Muscle of back (tissue), 3 donors: ENCODE measurements at regions not wholly inside any gene's neighbourhood (a gene's known extent, or its start where the extent isn't known, plus 50 kb on each side); places are given as distances from the start of the nearest gene placed in this dataset.
"Not testable (repeated sequence)": the region's sequence is repeated elsewhere in the genome, so short reads cannot be mapped to it uniquely, and the experiment has no call there.

Experiments used
- DNase-seq, 3 donors: peaks; one replicate each; pipeline versions ENCODE4 v3.0.0 to v3.0.0-alpha.2; 2013

DNA sequence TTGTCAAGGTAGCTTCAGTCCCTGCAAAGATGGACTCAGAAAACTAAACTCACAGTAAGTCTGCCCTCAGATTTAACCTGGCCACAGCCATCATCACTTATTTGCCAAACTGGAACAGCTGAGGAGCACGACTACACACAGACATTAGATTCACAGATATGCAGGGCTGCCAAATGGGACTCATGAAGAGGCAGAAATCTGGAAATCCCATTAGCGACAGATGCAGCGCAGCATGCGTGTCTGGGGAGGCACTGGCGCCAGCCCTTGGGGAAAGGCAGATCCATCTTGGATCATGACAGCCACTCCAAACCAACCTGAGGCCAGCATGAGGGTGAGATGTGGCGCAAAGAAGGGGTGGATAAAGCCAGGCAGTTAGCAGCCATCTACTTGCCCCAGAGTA, 160.7 kb upstream of the TSC22D2 start:
- DNase-seq = no peak

DNA sequence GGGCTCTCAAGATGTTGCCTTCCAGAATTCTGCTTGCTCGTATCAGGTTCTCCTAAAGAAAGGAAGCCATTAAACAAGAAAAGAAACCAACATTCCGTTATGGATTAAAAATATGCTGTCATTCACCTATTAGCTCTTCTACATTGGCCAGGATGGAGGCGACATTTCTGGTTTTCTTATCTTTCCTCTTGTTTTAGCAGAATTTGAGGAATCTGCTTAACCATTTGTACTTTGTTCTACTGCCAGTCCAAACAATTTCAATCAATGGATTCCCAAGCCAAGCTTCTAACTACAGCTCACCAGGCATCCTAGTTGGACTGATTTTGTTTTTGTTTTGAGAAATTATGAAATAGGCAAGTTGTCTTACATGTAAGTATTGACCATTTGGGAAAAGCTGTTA, 164.6 kb upstream of the TSC22D2 start:
- no peak for DNase-seq

DNA sequence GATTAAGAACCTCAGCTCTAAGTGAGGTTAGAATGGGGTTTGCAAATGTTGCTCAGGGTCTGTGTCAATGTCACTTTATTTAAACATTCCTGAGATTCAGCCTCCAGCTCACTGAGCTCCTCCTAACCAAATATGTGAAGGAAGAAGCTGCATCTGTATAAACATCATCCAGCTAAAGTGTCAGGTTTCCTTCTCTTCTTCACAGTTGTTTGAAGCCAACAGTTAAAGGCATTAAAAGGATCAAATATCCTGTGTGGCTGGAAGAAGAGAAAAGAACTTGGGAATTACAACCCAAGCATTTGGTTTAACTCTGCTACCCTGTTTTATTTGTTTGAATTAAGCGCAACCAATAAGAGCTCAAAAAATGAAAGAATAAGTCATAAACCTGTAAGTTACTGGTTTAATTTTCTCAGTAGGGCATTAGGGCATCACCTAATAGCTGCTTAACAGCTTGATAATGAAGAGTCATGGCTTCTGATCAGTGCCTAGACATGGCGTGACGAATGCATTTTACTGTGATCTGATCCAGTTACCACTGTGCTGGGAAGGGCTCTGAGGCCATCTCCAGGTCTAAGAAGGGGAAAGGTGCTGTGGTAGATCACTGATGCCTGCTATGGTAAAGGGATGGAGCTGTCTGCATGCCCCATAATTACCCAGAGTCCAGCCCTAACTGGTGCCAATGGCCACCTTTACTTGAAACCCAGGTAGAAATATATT, 165.7 kb upstream of the TSC22D2 start:
- DNase-seq = no peak

GRCh38 chr3:150240891-150241290, 167.2 kb upstream of the TSC22D2 start:
- DNase-seq = no peak

DNA sequence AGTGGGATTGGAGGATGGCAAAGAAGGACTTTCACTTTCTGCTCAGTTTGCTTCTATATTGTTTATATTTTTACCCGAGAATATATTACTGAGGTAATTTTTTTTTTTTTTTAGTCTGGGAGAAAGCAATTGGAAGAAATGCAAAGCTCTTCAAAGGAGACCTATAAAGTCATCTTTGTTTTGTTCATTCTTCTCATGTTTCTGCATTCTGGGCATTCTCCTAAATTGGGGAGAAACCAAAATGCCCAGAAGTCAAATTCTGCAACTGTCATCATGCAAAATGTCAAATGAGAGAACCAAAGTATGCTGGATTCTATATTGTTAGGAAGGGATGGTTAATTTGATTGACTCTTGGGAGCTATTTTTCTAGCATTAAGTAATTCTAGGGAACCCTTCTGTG, 168.3 kb upstream of the TSC22D2 start:
- no peak for DNase-seq

- no peak for DNase-seq
These were observed 169.0 kb upstream of the TSC22D2 start for GRCh38 chr3:150238995-150239619.

DNA sequence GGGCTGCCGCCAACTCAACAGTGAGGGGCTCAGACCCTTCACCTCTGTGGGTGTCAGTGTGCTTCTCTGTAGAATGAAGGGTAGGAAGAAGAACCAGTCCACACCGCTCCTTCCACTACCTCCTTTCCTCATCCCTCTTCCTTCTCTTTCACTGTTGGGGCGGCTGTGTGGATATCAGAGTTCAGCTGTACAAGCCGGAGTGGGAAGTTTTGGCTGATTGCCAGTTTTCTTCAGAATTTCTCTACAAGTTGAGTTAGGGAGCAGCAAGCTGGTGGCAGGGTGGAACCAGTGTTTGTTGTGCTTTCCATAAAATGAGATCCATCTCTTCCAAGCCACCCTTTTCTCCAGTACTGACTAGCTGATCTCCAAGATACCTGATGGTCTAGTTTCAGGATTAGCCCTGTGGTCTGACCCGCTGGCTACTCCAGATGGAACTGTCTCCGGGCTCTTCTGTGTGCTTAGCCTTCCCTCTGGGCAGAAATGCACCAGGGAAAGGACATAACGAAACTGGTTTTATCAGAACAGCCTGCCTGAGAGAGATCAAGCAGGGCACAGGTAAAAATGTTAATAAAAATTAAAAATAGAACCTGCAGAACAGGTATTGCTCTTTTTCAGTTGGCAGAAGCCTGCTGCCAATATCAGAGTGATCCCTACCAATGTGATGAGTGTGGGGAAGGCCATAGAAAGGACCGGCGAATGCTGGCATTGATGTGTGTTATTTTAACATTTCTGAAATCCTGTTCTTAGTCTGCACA, 169.9 kb upstream of the TSC22D2 start:
- no peak for DNase-seq

GRCh38 chr3:150237490-150237889, 170.6 kb upstream of the TSC22D2 start:
- DNase-seq = no peak

GRCh38 chr3:150236316-150237082, 171.6 kb upstream of the TSC22D2 start:
- DNase-seq = peak in 1 of 3 donors; percentile 43

DNA sequence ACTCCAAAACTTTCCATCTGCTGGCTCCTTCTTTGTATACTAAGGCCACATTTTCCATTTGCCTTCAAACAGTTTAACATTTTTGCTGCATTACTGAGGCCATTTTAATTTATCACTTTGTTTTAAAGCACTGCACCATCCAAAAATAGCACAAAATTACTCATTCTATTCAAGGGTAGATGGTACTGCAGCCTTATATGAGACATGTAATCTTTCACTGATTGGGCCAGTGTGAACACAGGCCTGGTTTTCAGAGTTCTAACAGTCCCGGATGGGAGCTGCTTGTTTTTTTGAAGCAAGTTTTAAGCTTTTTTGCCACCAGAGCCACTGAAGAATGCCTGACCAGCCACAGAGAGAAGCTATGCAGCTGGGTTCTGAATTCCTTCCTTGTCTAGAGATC, 172.3 kb upstream of the TSC22D2 start:
- DNase-seq = peak in 1 of 3 donors; percentile 84

DNA sequence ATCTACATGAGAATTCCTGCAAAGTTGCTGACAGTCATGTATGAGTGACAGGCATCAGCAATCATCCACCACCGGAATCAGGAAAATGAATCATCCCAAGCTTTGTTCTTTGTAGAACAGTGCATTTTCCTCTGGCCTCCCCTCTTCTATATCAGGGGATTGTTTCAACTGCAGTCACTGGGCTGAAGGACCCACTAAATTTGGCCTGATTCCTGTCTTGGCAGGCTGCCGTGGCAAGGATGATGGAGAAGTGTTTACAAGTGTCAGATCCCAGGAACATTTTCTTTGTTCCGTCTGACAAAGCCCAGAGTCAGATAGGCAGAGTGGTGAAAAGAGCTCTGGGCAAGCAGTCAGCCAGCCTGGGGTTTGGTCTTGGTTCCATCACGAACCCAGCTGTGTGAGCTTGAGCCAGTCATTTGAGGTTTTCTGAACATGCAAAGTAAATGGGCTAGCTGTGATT, 175.1 kb upstream of the TSC22D2 start:
- DNase-seq = peak in 1 of 3 donors; percentile 51

DNA sequence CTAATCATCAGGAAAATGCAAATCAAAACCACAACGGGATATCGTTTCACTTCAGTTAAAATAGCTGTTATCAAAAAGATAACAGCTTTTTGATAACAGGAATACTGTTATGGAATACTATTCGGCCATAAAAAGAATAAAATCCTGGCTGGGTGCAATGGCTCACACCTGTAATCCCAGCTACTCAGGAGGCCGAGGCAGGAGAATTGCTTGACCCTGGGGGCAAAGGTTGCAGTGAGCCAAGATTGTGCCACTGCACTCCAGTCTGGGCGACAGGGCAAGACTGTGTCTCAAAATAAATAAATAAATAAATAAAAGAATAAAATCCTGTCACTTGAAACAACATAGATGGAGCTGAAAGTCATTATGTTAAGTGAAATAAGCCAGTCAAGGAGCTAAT, 178.1 kb upstream of the TSC22D2 start:
- DNase-seq = no peak

- DNase-seq = not testable (repeated sequence)
These were observed 179.5 kb upstream of the TSC22D2 start for GRCh38 chr3:150228626-150229025.

- peak in 2 of 3 donors; percentile 51 to 75 for DNase-seq
These were observed 180.3 kb upstream of the TSC22D2 start for GRCh38 chr3:150227839-150228238.

- peak in 1 of 3 donors; percentile 50 for DNase-seq
These were observed 182.1 kb upstream of the TSC22D2 start for GRCh38 chr3:150225986-150226385.

- DNase-seq = no peak
These were observed 184.5 kb upstream of the TSC22D2 start for GRCh38 chr3:150223558-150223957.

- no peak for DNase-seq
These were observed 185.2 kb upstream of the TSC22D2 start for GRCh38 chr3:150222691-150223489.

DNA sequence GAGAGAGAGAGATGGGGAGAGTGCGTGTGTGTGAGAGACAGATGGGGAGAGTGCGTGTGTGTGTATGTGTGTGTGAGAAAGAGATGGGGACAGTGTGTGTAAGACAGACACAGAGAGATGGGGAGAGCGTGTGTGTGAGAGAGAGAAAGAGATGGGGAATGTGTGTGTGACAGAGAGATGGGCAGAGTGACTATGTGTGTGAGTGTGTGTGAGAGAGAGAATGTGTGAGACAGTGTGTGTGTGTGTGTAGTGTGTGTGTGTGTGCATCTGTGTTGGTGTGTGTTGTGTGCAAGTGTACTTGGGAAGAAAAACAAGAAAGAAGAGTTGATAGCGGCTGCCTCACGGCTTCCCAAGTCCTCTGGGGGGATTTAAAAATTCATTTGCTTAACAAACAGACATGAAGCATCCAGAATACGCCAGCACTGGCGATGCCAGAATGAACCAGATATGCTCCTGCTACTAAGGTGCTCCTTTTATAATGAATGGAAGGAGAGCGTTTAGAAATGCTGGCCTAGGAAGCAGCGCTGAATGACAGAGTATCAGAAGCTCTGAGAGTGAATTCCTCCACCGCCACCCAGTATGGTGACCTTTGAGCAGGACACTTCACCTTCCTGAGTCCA, 186.1 kb upstream of the TSC22D2 start:
- no peak for DNase-seq

GRCh38 chr3:150220799-150221198, 187.3 kb upstream of the TSC22D2 start:
- DNase-seq = peak in 1 of 3 donors; percentile 56

GRCh38 chr3:150220041-150220440, 188.1 kb upstream of the TSC22D2 start:
- DNase-seq = no peak

GRCh38 chr3:150218841-150219240, 189.3 kb upstream of the TSC22D2 start:
- no peak for DNase-seq
